Endothelial cell of umbilical vein (primary cell): ENCODE measurements at regions not wholly inside any gene's neighbourhood (a gene's known extent, or its start where the extent isn't known, plus 50 kb on each side); places are given as distances from the start of the nearest gene placed in this dataset.

Experiments used
- BruUV-seq: library from RNA; stranded (reverse); fragments of 400-500 nt; replicated peaks from 2 replicates; lab custom pipeline; 2021; lab: Mats Ljungman, UMichigan
- CTCF ChIA-PET: fragments of 300-600, 350-600 bp; sonication (Branson Sonifier 250); formaldehyde crosslinking; loops from one replicate; lab custom pipeline; 2021; ENCODE audit warnings: antibody characterized with exemption, inconsistent platforms; lab: Charles Lee
- POLR2A ChIA-PET: fragments of 300-600, 350-600 bp; sonication (Branson Sonifier 250); formaldehyde crosslinking; loops from one replicate; lab custom pipeline; 2021; ENCODE audit warnings: antibody characterized with exemption, inconsistent platforms; lab: Charles Lee
- DNase-seq: peaks from one replicate; pipeline ENCODE4 v3.0.0-alpha.2; 2011; ENCODE audit warnings: low read depth, low spot score
- FAIRE-seq: peaks from 2 replicates; lab custom pipeline; 2011; peaks lifted over from hg19 to GRCh38; lab: Jason Lieb, UNC
- H2AFZ ChIP-seq: 2 replicates; pipeline ENCODE4 v1.6.0; 2012; ENCODE audit warnings: low read depth, low read length, control low read depth, inconsistent platforms
- H3K27ac ChIP-seq: 2 replicates; pipeline ENCODE4 v1.5.1; 2011; ENCODE audit warnings: low read depth, mild to moderate bottlenecking, control low read depth, low read length, moderate library complexity; ENCODE audit not compliant: insufficient read depth
- H3K27me3 ChIP-seq, 2 experiments: 2 replicates each; pipeline versions ENCODE4 v1.6.0 to v1.6.1; 2011; ENCODE audit warnings: low read length in 2 of 2, mixed read lengths in 1 of 2; ENCODE audit not compliant: control insufficient read depth in 2 of 2, insufficient read depth in 2 of 2
- H3K36me3 ChIP-seq, 2 experiments: 2 replicates in 1 of 2; 3 replicates in 1 of 2; pipeline ENCODE4 v1.5.1; 2011; ENCODE audit warnings: low read length in 2 of 2, mild to moderate bottlenecking in 1 of 2, moderate library complexity in 1 of 2; ENCODE audit not compliant: control insufficient read depth in 2 of 2, insufficient read depth in 2 of 2; ENCODE audit errors: extremely low read depth in 1 of 2
- H3K4me1 ChIP-seq: 3 replicates; pipeline ENCODE4 v1.5.1; 2011; ENCODE audit warnings: mild to moderate bottlenecking, low read length; ENCODE audit not compliant: control insufficient read depth, insufficient read depth; ENCODE audit errors: extremely low read depth
- H3K4me2 ChIP-seq: 2 replicates; pipeline ENCODE4 v1.6.1; 2011; ENCODE audit warnings: low read length, control low read depth, mixed read lengths; ENCODE audit not compliant: insufficient read depth
- H3K4me3 ChIP-seq, 3 experiments: fragments of 200-600 bp in 1 of 3; sonication (generic), shearing (Covaris generic) in 1 of 3; replicated peaks in 1 of 3; 2 replicates each; pipeline ENCODE4 v1.5.1; 2011 to 2016; ENCODE audit warnings: control low read depth in 3 of 3, low read length in 3 of 3, mild to moderate bottlenecking in 2 of 3, inconsistent platforms in 1 of 3, low read depth in 1 of 3, moderate library complexity in 1 of 3; ENCODE audit not compliant: insufficient read depth in 1 of 3
- H3K79me2 ChIP-seq: 2 replicates; pipeline ENCODE4 v1.6.0; 2012; ENCODE audit warnings: low read length, inconsistent platforms; ENCODE audit not compliant: control insufficient read depth, insufficient read depth
- H3K9ac ChIP-seq: replicated peaks from 2 replicates; pipeline ENCODE3; 2011; ENCODE audit warnings: low read length, control low read depth; ENCODE audit not compliant: insufficient read depth; ENCODE audit errors: extremely low read depth
- H3K9me1 ChIP-seq: replicated peaks from 3 replicates; pipeline ENCODE4 v1.6.0; 2011; ENCODE audit warnings: mild to moderate bottlenecking, low read length; ENCODE audit not compliant: control insufficient read depth, insufficient read depth; ENCODE audit errors: extremely low read depth
- H3K9me3 ChIP-seq: replicated peaks from 2 replicates; pipeline ENCODE4 v1.5.1; 2012; ENCODE audit warnings: low read length, inconsistent platforms; ENCODE audit not compliant: control insufficient read depth, insufficient read depth
- H4K20me1 ChIP-seq: replicated peaks from 2 replicates; pipeline ENCODE3; 2011; ENCODE audit warnings: mild to moderate bottlenecking, low read length; ENCODE audit not compliant: control insufficient read depth, insufficient read depth; ENCODE audit errors: extremely low read depth
- CTCF ChIP-seq, 2 donors: IDR thresholded peaks; 1 replicate in 1 of 2; 2 replicates in 1 of 2; pipeline ENCODE4 v1.5.1; 2011; ENCODE audit warnings: low read length in 2 of 2, mild to moderate bottlenecking in 2 of 2, moderate library complexity in 2 of 2, control low read depth in 1 of 2, inconsistent platforms in 1 of 2, low read depth in 1 of 2; ENCODE audit not compliant: insufficient read depth in 1 of 2; ENCODE audit errors: extremely low read depth in 1 of 2
- FOS ChIP-seq: IDR thresholded peaks from 2 replicates; pipeline ENCODE4 v1.6.1; 2011; ENCODE audit warnings: mild to moderate bottlenecking, low read length, moderate library complexity, borderline replicate concordance; ENCODE audit not compliant: insufficient read depth
- GATA2 ChIP-seq: IDR thresholded peaks from 2 replicates; pipeline ENCODE4 v1.7.0; 2011; ENCODE audit warnings: low read depth, mild to moderate bottlenecking, moderate library complexity, mixed read lengths, low read length; ENCODE audit not compliant: insufficient read length, insufficient read depth
- JUN ChIP-seq: IDR thresholded peaks from 2 replicates; pipeline ENCODE4 v1.6.1; 2011; ENCODE audit warnings: borderline replicate concordance, low read depth; ENCODE audit not compliant: insufficient read length, insufficient read depth
- MYC ChIP-seq: IDR thresholded peaks from one replicate; pipeline ENCODE4 v1.6.1; 2011; ENCODE audit warnings: mild to moderate bottlenecking, low read depth, low read length
- POLR2A ChIP-seq: IDR thresholded peaks from 2 replicates; pipeline ENCODE4 v1.6.1; 2012; ENCODE audit warnings: low read depth, mild to moderate bottlenecking, control low read depth, low read length
- POLR2AphosphoS5 ChIP-seq: IDR thresholded peaks from 2 replicates; pipeline ENCODE4 v1.6.1; 2012; ENCODE audit warnings: low read depth, mild to moderate bottlenecking, control low read depth, low read length, moderate library complexity; ENCODE audit not compliant: insufficient read depth
- dilution Hi-C: fragments of 300-500 bp; cut with MboI; formaldehyde crosslinking; loops from one replicate; pipeline ENCODE4 v1.15.0; 2019; ENCODE audit warnings: low sequenced_read_pairs; ENCODE audit not compliant: extremely low pct_ligation_motif_present
- intact Hi-C: fragments of 100-400 bp; cut with micrococcal nuclease; formaldehyde crosslinking; loops from one replicate; pipeline ENCODE4 v1.10.0; 2022
- TF ChIP-seq, protein P1 (sequence below): IDR thresholded peaks from 2 replicates; pipeline ENCODE4 v1.6.1; 2011; ENCODE audit not compliant: insufficient read depth, insufficient read length

DNA sequence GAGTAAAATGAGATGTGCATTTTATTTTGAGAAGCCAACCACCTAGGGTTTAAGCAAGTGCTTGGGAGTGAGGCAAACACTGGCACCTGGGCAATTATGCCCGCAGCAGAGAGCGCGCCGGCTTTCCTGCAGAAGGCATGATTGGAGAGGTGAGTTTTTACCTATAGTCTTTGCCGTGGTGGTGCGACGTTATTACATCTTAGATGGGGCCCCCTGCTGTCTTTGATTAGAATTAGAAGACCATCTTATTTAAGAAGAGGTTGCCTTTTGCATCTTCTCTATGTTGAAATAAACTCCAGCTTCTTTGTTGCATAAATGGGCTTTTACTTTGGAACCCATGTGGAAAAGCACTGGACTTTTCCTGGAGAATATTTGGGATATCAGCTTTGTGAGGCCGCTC is 409.5 kb downstream of the GLRX3 start:
- dilution Hi-C loops (no loop called here), intact Hi-C loops (no loop called here)
- H4K20me1 ChIP-seq, result no peaks in the 10 kb centered on the region
- H3K4me2 ChIP-seq, result no peak overlapping the region
- CTCF ChIA-PET, result no interaction called here
- DNase-seq (no peak), FAIRE-seq (no peak)
- H3K9me3 ChIP-seq, result peaks cover 2% of the 10 kb centered on the region
- H3K9me1 ChIP-seq, result no peaks in the 10 kb centered on the region
- H3K27ac ChIP-seq, result no peak overlapping the region
- no peak overlapping the region for H3K4me3 ChIP-seq
- H3K36me3 ChIP-seq, result no peaks in the 10 kb centered on the region
- H3K79me2 ChIP-seq, result no peaks in the 10 kb centered on the region
- no peak overlapping the region for H3K9ac ChIP-seq
- POLR2A ChIA-PET, result no interaction called here
- no peak overlapping the region for H2AFZ ChIP-seq
- no peaks in the 10 kb centered on the region for H3K4me1 ChIP-seq
- TF ChIP-seq FOS, result no peak
- TF ChIP-seq, protein P1, sequence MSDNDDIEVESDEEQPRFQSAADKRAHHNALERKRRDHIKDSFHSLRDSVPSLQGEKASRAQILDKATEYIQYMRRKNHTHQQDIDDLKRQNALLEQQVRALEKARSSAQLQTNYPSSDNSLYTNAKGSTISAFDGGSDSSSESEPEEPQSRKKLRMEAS, result no peak
- no peak for TF ChIP-seq POLR2AphosphoS5
- TF ChIP-seq GATA2, result no peak
- TF ChIP-seq JUN, result no peak
- TF ChIP-seq MYC, result no peak
- no peak for TF ChIP-seq POLR2A
- no peak for TF ChIP-seq CTCF (IDR thresholded peaks at IDR 0.05; ENCODE audit: extremely low read depth in 1 of 2, insufficient read depth in 1 of 2, low read depth in 1 of 2, low read length in 2 of 2)
- no TSS peak for BruUV-seq
- H3K27me3 ChIP-seq, result no peaks in the 10 kb centered on the region
